NCI-H2227 treated with DMSO at 0.1 percent for 48 hours (cell line): ENCODE measurements at regions not wholly inside any gene's neighbourhood (a gene's known extent, or its start where the extent isn't known, plus 50 kb on each side); places are given as distances from the start of the nearest gene placed in this dataset.
"Not testable (repeated sequence)": the region's sequence is repeated elsewhere in the genome, so short reads cannot be mapped to it uniquely, and the experiment has no call there.

Experiments used
- DNase-seq: peaks from one replicate; lab custom pipeline; 2025; lab: John Stamatoyannopoulos, UW

GRCh38 chr17:15802917-15803316 is 70.8 kb downstream of the TBC1D26 start:
- not testable (repeated sequence) for DNase-seq

- not testable (repeated sequence) for DNase-seq
These were observed 74.7 kb downstream of the TBC1D26 start for GRCh38 chr17:15806825-15807224.

- DNase-seq, result not testable (repeated sequence)
These were observed 81.3 kb downstream of the TBC1D26 start for GRCh38 chr17:15813388-15813787.

- DNase-seq, result not testable (repeated sequence)
These were observed 81.9 kb downstream of the TBC1D26 start for GRCh38 chr17:15814003-15814402.

- not testable (repeated sequence) for DNase-seq
These were observed 85.8 kb downstream of the TBC1D26 start for GRCh38 chr17:15817861-15818260.

- not testable (repeated sequence) for DNase-seq
These were observed 90.2 kb downstream of the TBC1D26 start for GRCh38 chr17:15822280-15822679.

- DNase-seq, result peak; percentile 22
These were observed 96.7 kb downstream of the TBC1D26 start for GRCh38 chr17:15828727-15829314.

- DNase-seq, result not testable (repeated sequence)
These were observed 98.1 kb downstream of the TBC1D26 start for GRCh38 chr17:15830221-15830620.

GRCh38 chr17:15831182-15831581 is 99.1 kb downstream of the TBC1D26 start:
- DNase-seq, result not testable (repeated sequence)

GRCh38 chr17:15832921-15833480 is 100.9 kb downstream of the TBC1D26 start:
- DNase-seq, result not testable (repeated sequence)

GRCh38 chr17:15833890-15834289 is 101.8 kb downstream of the TBC1D26 start:
- not testable (repeated sequence) for DNase-seq

- DNase-seq, result not testable (repeated sequence)
These were observed 103.4 kb downstream of the TBC1D26 start for GRCh38 chr17:15835481-15835880.

- not testable (repeated sequence) for DNase-seq
These were observed 104.3 kb downstream of the TBC1D26 start for GRCh38 chr17:15836249-15836982.

- not testable (repeated sequence) for DNase-seq
These were observed 104.9 kb downstream of the TBC1D26 start for GRCh38 chr17:15836991-15837390.

- not testable (repeated sequence) for DNase-seq
These were observed 97.3 kb upstream of the ADORA2B start for GRCh38 chr17:15847447-15848229.

- not testable (repeated sequence) for DNase-seq
These were observed 95.9 kb upstream of the ADORA2B start for GRCh38 chr17:15849054-15849453.

- not testable (repeated sequence) for DNase-seq
These were observed 94.9 kb upstream of the ADORA2B start for GRCh38 chr17:15850071-15850470.

GRCh38 chr17:15850687-15851086 is 94.2 kb upstream of the ADORA2B start:
- not testable (repeated sequence) for DNase-seq

GRCh38 chr17:15852863-15853262 is 92.1 kb upstream of the ADORA2B start:
- DNase-seq, result not testable (repeated sequence)

- DNase-seq, result not testable (repeated sequence)
These were observed 88.7 kb upstream of the ADORA2B start for GRCh38 chr17:15856191-15856590.

GRCh38 chr17:15856745-15857144 is 88.2 kb upstream of the ADORA2B start:
- DNase-seq, result not testable (repeated sequence)

- DNase-seq, result not testable (repeated sequence)
These were observed 86.8 kb upstream of the ADORA2B start for GRCh38 chr17:15858082-15858481.
